Cardiac septum (tissue), 1 donor: ENCODE measurements at regions not wholly inside any gene's neighbourhood (a gene's known extent, or its start where the extent isn't known, plus 50 kb on each side); places are given as distances from the start of the nearest gene placed in this dataset.

Source experiments
- DNase-seq: peaks from one replicate; pipeline ENCODE4 v3.0.0-alpha.2; 2020; ENCODE audit warnings: low spot score
- intact Hi-C: fragments of 100-400 bp; cut with DNase I; formaldehyde crosslinking; loops from one replicate; pipeline ENCODE4 v1.14.0; 2022
- donor health status: DM: no; HTN: no; CAD: no.

- intact Hi-C loops: no loop called here
- no peak for DNase-seq
Measured at GRCh38 chr12:115205755-115206308, 521.9 kb upstream of the TBX3 start.

- intact Hi-C loops: no loop called here
- DNase-seq: no peak
Measured at GRCh38 chr12:115204957-115205754, 521.2 kb upstream of the TBX3 start.

- DNase-seq: no peak
- intact Hi-C loops: no loop called here
Measured at GRCh38 chr12:115203701-115204100, 519.7 kb upstream of the TBX3 start.

- no peak for DNase-seq
- intact Hi-C loops: no loop called here
Measured at GRCh38 chr12:115201966-115202365, 518.0 kb upstream of the TBX3 start.

- intact Hi-C loops: no loop called here
- no peak for DNase-seq
Measured at GRCh38 chr12:115199831-115200230, 515.9 kb upstream of the TBX3 start.

GRCh38 chr12:115194857-115195256 is 510.9 kb upstream of the TBX3 start:
- no peak for DNase-seq
- intact Hi-C loops: no loop called here

- no peak for DNase-seq
- intact Hi-C loops: no loop called here
Measured at GRCh38 chr12:115194448-115194847, 510.5 kb upstream of the TBX3 start.

- intact Hi-C loops: no loop called here
- no peak for DNase-seq
Measured at GRCh38 chr12:115191342-115191741, 507.4 kb upstream of the TBX3 start.

- intact Hi-C loops: no loop called here
Measured at GRCh38 chr12:115190010-115190770, 506.2 kb upstream of the TBX3 start.

GRCh38 chr12:115185506-115185905 is 501.5 kb upstream of the TBX3 start:
- no peak for DNase-seq
- intact Hi-C loops: no loop called here

More at GRCh38 chr12:115190010-115190770, 506.2 kb upstream of the TBX3 start:
- no peak for DNase-seq

- intact Hi-C loops: no loop called here
- no peak for DNase-seq
Measured at GRCh38 chr12:115183752-115184151, 499.8 kb upstream of the TBX3 start.

- DNase-seq: no peak
- intact Hi-C loops: no loop called here
Measured at GRCh38 chr12:115177899-115178298, 493.9 kb upstream of the TBX3 start.

GRCh38 chr12:115176741-115177400 is 492.9 kb upstream of the TBX3 start:
- DNase-seq: no peak
- intact Hi-C loops: no loop called here

GRCh38 chr12:115174920-115175319 is 490.9 kb upstream of the TBX3 start:
- DNase-seq: no peak

GRCh38 chr12:115172521-115172920 is 488.5 kb upstream of the TBX3 start:
- no peak for DNase-seq
- intact Hi-C loops: no loop called here

More at GRCh38 chr12:115174920-115175319, 490.9 kb upstream of the TBX3 start:
- intact Hi-C loops: no loop called here

GRCh38 chr12:115169981-115170380 is 486.0 kb upstream of the TBX3 start:
- intact Hi-C loops: loop anchor here (10.0 kb wide), 1 partner anchor 505 kb away; no protein-coding TSS in a partner anchor
- no peak for DNase-seq

GRCh38 chr12:115166698-115167315 is 482.8 kb upstream of the TBX3 start:
- intact Hi-C loops: loop anchor here (10.0 kb wide), 1 partner anchor 502 kb away; no protein-coding TSS in a partner anchor
- no peak for DNase-seq

GRCh38 chr12:115163710-115164109 is 479.7 kb upstream of the TBX3 start:
- no peak for DNase-seq
- intact Hi-C loops: loop anchor here (10.0 kb wide), 1 partner anchor 499 kb away; no protein-coding TSS in a partner anchor
